ENCODE measurements at regions not wholly inside any gene's neighbourhood (a gene's known extent, or its start where the extent isn't known, plus 50 kb on each side); places are given as distances from the start of the nearest gene placed in this dataset.

GRCh38 chr12:25796523-25797000, 161.9 kb upstream of the RASSF8 start:
- TF ChIP-seq POLR2A (IDR thresholded peaks at IDR 0.05; ENCODE audit: extremely low read depth, insufficient read length), result no peak
- TF ChIP-seq, protein P1, sequence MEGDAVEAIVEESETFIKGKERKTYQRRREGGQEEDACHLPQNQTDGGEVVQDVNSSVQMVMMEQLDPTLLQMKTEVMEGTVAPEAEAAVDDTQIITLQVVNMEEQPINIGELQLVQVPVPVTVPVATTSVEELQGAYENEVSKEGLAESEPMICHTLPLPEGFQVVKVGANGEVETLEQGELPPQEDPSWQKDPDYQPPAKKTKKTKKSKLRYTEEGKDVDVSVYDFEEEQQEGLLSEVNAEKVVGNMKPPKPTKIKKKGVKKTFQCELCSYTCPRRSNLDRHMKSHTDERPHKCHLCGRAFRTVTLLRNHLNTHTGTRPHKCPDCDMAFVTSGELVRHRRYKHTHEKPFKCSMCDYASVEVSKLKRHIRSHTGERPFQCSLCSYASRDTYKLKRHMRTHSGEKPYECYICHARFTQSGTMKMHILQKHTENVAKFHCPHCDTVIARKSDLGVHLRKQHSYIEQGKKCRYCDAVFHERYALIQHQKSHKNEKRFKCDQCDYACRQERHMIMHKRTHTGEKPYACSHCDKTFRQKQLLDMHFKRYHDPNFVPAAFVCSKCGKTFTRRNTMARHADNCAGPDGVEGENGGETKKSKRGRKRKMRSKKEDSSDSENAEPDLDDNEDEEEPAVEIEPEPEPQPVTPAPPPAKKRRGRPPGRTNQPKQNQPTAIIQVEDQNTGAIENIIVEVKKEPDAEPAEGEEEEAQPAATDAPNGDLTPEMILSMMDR (IDR thresholded peaks at IDR 0.05; ENCODE audit: low read depth, low read length), result no peak
- TF ChIP-seq MYC (IDR thresholded peaks at IDR 0.05; ENCODE audit: low read depth, low read length), result no peak
- TF ChIP-seq MAX (IDR thresholded peaks at IDR 0.05; ENCODE audit: low read depth, low read length), result no peak
- DNase-seq (ENCODE audit: low read depth), result no peak

GRCh38 chr12:25797386-25797785, 161.1 kb upstream of the RASSF8 start:
- no peak for DNase-seq (ENCODE audit: low read depth)
- TF ChIP-seq MAX (IDR thresholded peaks at IDR 0.05; ENCODE audit: low read depth, low read length) (no peak), MYC (IDR thresholded peaks at IDR 0.05; ENCODE audit: low read depth, low read length) (no peak)
- TF ChIP-seq, protein P1 (IDR thresholded peaks at IDR 0.05; ENCODE audit: low read depth, low read length), result no peak
- no peak overlapping the region for H3K4me3 ChIP-seq (ENCODE audit: low read depth, low read length)

More at GRCh38 chr12:25796523-25797000, 161.9 kb upstream of the RASSF8 start:
- H3K4me3 ChIP-seq (ENCODE audit: low read depth, low read length), result no peak overlapping the region

- no peak for DNase-seq (ENCODE audit: low read depth)
- H3K4me3 ChIP-seq (ENCODE audit: low read depth, low read length), result no peak overlapping the region
- TF ChIP-seq MAX (IDR thresholded peaks at IDR 0.05; ENCODE audit: low read depth, low read length) (no peak), POLR2A (IDR thresholded peaks at IDR 0.05; ENCODE audit: extremely low read depth, insufficient read length) (no peak), MYC (IDR thresholded peaks at IDR 0.05; ENCODE audit: low read depth, low read length) (no peak)
- TF ChIP-seq, protein P1 (IDR thresholded peaks at IDR 0.05; ENCODE audit: low read depth, low read length), result no peak
Measured at GRCh38 chr12:25797949-25798348, 160.5 kb upstream of the RASSF8 start.

DNA sequence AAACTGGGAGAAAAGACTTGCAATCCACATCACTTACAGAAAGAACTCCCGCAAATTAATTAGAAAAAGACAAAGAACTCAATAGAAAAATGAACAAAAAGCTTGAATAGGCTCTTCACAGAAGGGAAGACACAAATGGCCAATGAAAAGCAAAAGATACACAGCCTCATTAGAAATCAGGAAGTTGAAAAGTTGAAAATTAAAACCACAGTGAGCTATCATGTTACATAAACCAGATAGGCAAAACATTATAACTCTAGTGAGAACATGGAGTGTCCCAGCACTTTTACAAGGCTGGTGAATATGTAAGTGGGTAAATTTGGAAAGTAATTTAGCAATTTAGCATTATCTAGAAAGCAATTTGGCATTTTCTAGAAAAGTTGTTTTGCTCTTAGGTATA, 158.4 kb upstream of the RASSF8 start:
- H3K4me3 ChIP-seq (ENCODE audit: low read depth, low read length), result no peak overlapping the region
- DNase-seq (ENCODE audit: low read depth), result peak; percentile 74
- 0 out of 2 replicates have a peak, but pooled peaks have one; percentile 23 for TF ChIP-seq MAX (IDR thresholded peaks at IDR 0.05; ENCODE audit: low read depth, low read length)
- TF ChIP-seq, protein P1 (IDR thresholded peaks at IDR 0.05; ENCODE audit: low read depth, low read length), result no peak

- no peak overlapping the region for H3K4me3 ChIP-seq (ENCODE audit: low read depth, low read length)
- DNase-seq (ENCODE audit: low read depth), result no peak
Measured at GRCh38 chr12:25801734-25802133, 156.7 kb upstream of the RASSF8 start.

More at GRCh38 chr12:25801734-25802133, 156.7 kb upstream of the RASSF8 start:
- no peak for TF ChIP-seq MYC (IDR thresholded peaks at IDR 0.05; ENCODE audit: low read depth, low read length)
- no peak for TF ChIP-seq POLR2A (IDR thresholded peaks at IDR 0.05; ENCODE audit: extremely low read depth, insufficient read length)
- TF ChIP-seq, protein P1 (IDR thresholded peaks at IDR 0.05; ENCODE audit: low read depth, low read length), result no peak
- no peak for TF ChIP-seq MAX (IDR thresholded peaks at IDR 0.05; ENCODE audit: low read depth, low read length)
